ENCODE measurements at regions not wholly inside any gene's neighbourhood (a gene's known extent, or its start where the extent isn't known, plus 50 kb on each side); places are given as distances from the start of the nearest gene placed in this dataset.

DNA sequence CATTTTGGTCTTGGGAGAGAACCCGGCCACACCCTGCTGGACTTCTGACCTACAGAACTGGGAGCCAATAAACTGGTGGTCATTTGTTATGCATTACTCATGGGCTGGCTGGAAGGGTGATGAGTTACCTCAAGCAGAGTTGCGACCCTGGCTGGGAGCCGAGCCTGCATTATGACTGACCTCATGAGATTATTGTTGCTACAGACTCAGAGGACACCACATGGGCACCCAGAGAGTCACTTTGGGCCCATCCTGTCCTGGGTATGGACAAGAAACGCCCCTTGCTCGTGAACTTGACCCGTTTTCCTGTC lies 531.7 kb downstream of the TBC1D22A start:
- no peaks in the 10 kb centered on the region for H3K4me1 Mint-ChIP-seq
- no peak overlapping the region for H3K9ac ChIP-seq (ENCODE audit: low read length)
- ATAC-seq (ENCODE audit: low read depth) = no peak
- H3K36me3 ChIP-seq (replicated peaks in 1 of 2; ENCODE audit: control extremely low read depth in 1 of 2, control insufficient read depth in 1 of 2, extremely low read depth in 1 of 2, insufficient read depth in 2 of 2, low read length in 1 of 2) = no peaks in the 10 kb centered on the region
- CTCF ChIA-PET = no interaction called here
- POLR2A ChIA-PET = no interaction called here
- no peaks in the 10 kb centered on the region for H3K4me1 ChIP-seq (ENCODE audit: control insufficient read depth in 2 of 2, insufficient read depth in 2 of 2, low read length in 2 of 2)
- H3K27ac Mint-ChIP-seq = no peak overlapping the region
- peaks cover 0 to 10% (median 0%) of the 10 kb centered on the region in 3 donors for H3K9me3 ChIP-seq (ENCODE audit: control extremely low read depth in 1 of 3, control insufficient read depth in 2 of 3, insufficient read depth in 1 of 3, low read length in 2 of 3)
- no peaks in the 10 kb centered on the region for H4K20me1 ChIP-seq (ENCODE audit: control insufficient read depth, insufficient read depth, low read length, poor library complexity, severe bottlenecking)
- no peaks in the 10 kb centered on the region for H3K9me3 Mint-ChIP-seq (ENCODE audit: insufficient read depth)
- no peak overlapping the region for H3K4me3 Mint-ChIP-seq
- H3K79me2 ChIP-seq (ENCODE audit: control insufficient read depth, insufficient read depth, low read length) = no peaks in the 10 kb centered on the region
- WGBS (ENCODE audit: insufficient coverage) = 86% methylated on average over 6 of the region's 6 CpGs
- no peaks in the 10 kb centered on the region for H3K27me3 ChIP-seq (replicated peaks in 1 of 4; ENCODE audit: control extremely low read depth in 1 of 4, control insufficient read depth in 3 of 4, insufficient read depth in 4 of 4, low read length in 3 of 4)
- H3K27ac ChIP-seq (ENCODE audit: low read length in 2 of 2) = no peak overlapping the region
- intact Hi-C loops (cut with micrococcal nuclease) = no loop called here
- H2AFZ ChIP-seq (ENCODE audit: insufficient read depth, low read depth, low read length, poor library complexity, severe bottlenecking) = no peak overlapping the region
- H3K27me3 Mint-ChIP-seq = peaks cover 4% of the 10 kb centered on the region
- TF ChIP-seq, protein P1, sequence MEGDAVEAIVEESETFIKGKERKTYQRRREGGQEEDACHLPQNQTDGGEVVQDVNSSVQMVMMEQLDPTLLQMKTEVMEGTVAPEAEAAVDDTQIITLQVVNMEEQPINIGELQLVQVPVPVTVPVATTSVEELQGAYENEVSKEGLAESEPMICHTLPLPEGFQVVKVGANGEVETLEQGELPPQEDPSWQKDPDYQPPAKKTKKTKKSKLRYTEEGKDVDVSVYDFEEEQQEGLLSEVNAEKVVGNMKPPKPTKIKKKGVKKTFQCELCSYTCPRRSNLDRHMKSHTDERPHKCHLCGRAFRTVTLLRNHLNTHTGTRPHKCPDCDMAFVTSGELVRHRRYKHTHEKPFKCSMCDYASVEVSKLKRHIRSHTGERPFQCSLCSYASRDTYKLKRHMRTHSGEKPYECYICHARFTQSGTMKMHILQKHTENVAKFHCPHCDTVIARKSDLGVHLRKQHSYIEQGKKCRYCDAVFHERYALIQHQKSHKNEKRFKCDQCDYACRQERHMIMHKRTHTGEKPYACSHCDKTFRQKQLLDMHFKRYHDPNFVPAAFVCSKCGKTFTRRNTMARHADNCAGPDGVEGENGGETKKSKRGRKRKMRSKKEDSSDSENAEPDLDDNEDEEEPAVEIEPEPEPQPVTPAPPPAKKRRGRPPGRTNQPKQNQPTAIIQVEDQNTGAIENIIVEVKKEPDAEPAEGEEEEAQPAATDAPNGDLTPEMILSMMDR (IDR thresholded peaks at IDR 0.05) = no peak
- TF ChIP-seq EZH2 (IDR thresholded peaks at IDR 0.05; ENCODE audit: borderline replicate concordance, insufficient read depth, low read depth, low read length, poor library complexity, severe bottlenecking) = no peak
- no peak overlapping the region for H3K4me2 ChIP-seq (replicated peaks; ENCODE audit: low read depth, low read length, poor library complexity, severe bottlenecking)
- no peak overlapping the region for H3K4me3 ChIP-seq (ENCODE audit: control extremely low read depth in 1 of 5, extremely low read depth in 1 of 5, insufficient read depth in 1 of 5, low read depth in 2 of 5, low read length in 4 of 5)
- no peak for DNase-seq

DNA sequence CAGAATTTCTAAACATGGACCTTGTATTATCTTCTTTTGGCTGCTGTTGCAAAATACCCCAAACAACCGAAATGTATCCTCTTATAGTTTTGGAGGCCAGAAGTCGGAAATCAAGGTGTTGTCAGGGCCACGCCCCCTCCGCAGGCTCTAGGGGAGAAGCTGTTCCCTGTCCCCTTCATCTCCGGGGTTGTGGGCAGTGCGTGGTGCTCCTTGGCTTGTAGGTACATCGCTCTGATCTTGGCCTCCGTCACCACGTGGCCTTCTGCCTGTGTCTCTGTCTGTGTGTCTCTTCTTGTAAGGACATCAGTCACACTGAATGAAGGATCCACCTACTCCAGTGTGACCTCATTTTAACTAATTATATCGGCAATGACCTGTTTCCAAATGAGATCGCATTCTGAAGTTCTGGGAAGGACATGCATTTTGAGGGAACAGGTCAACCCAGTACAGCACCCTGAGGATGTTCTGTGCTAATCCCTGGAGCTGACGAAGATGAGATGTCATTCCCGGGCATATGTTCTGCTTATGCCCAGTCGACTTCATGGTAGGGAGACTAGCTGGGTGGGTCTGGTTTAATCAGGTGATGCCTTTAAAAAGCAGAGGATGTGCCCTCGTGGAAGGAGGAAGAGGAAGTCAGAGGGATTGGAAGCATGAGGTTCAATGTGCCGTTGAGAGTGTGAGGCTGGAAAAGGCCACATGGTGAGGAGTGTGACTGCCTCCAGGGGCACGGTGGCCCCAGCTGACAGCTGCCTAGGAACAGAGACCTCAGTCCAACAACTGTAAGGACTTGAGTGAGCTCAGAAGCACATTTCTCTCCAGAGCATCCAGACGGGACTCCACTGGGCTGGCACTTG lies 531.1 kb downstream of the TBC1D22A start:
- no peaks in the 10 kb centered on the region for H4K20me1 ChIP-seq (ENCODE audit: control insufficient read depth, insufficient read depth, low read length, poor library complexity, severe bottlenecking)
- H3K4me1 ChIP-seq (ENCODE audit: control insufficient read depth in 2 of 2, insufficient read depth in 2 of 2, low read length in 2 of 2) = no peaks in the 10 kb centered on the region
- ATAC-seq (ENCODE audit: low read depth) (no peak), DNase-seq (no peak)
- POLR2A ChIA-PET = no interaction called here
- H3K4me3 ChIP-seq (ENCODE audit: control extremely low read depth in 1 of 5, extremely low read depth in 1 of 5, insufficient read depth in 1 of 5, low read depth in 2 of 5, low read length in 4 of 5) = no peak overlapping the region
- no peak overlapping the region for H2AFZ ChIP-seq (ENCODE audit: insufficient read depth, low read depth, low read length, poor library complexity, severe bottlenecking)
- H3K79me2 ChIP-seq (ENCODE audit: control insufficient read depth, insufficient read depth, low read length) = no peaks in the 10 kb centered on the region
- no peak overlapping the region for H3K27ac Mint-ChIP-seq
- H3K9me3 ChIP-seq (ENCODE audit: control extremely low read depth in 1 of 3, control insufficient read depth in 2 of 3, insufficient read depth in 1 of 3, low read length in 2 of 3) = peaks cover 0 to 10% (median 0%) of the 10 kb centered on the region in 3 donors
- TF ChIP-seq EZH2 (IDR thresholded peaks at IDR 0.05; ENCODE audit: borderline replicate concordance, insufficient read depth, low read depth, low read length, poor library complexity, severe bottlenecking) = no peak
- TF ChIP-seq, protein P1 (IDR thresholded peaks at IDR 0.05) = no peak
- H3K27me3 Mint-ChIP-seq = peaks cover 4% of the 10 kb centered on the region
- CTCF ChIA-PET = no interaction called here
- intact Hi-C loops (cut with micrococcal nuclease) = no loop called here
- H3K4me2 ChIP-seq (replicated peaks; ENCODE audit: low read depth, low read length, poor library complexity, severe bottlenecking) = no peak overlapping the region
- H3K27me3 ChIP-seq (replicated peaks in 1 of 4; ENCODE audit: control extremely low read depth in 1 of 4, control insufficient read depth in 3 of 4, insufficient read depth in 4 of 4, low read length in 3 of 4) = no peaks in the 10 kb centered on the region
- no peaks in the 10 kb centered on the region for H3K4me1 Mint-ChIP-seq
- no peak overlapping the region for H3K27ac ChIP-seq (ENCODE audit: low read length in 2 of 2)
- H3K9ac ChIP-seq (ENCODE audit: low read length) = no peak overlapping the region
- no peaks in the 10 kb centered on the region for H3K9me3 Mint-ChIP-seq (ENCODE audit: insufficient read depth)
- no peak overlapping the region for H3K4me3 Mint-ChIP-seq
- 87% methylated on average over 17 of the region's 18 CpGs for WGBS (ENCODE audit: insufficient coverage)
- no peaks in the 10 kb centered on the region for H3K36me3 ChIP-seq (replicated peaks in 1 of 2; ENCODE audit: control extremely low read depth in 1 of 2, control insufficient read depth in 1 of 2, extremely low read depth in 1 of 2, insufficient read depth in 2 of 2, low read length in 1 of 2)
